GM21381 (cell line): ENCODE measurements at regions not wholly inside any gene's neighbourhood (a gene's known extent, or its start where the extent isn't known, plus 50 kb on each side); places are given as distances from the start of the nearest gene placed in this dataset.

Experiments used
- ATAC-seq: cut with Tn5 transposase; IDR thresholded peaks from one replicate; pipeline ENCODE4 v1.9.1; 2021; ENCODE audit warnings: mild to moderate bottlenecking, moderate library complexity; ENCODE audit not compliant: unreplicated experiment

DNA sequence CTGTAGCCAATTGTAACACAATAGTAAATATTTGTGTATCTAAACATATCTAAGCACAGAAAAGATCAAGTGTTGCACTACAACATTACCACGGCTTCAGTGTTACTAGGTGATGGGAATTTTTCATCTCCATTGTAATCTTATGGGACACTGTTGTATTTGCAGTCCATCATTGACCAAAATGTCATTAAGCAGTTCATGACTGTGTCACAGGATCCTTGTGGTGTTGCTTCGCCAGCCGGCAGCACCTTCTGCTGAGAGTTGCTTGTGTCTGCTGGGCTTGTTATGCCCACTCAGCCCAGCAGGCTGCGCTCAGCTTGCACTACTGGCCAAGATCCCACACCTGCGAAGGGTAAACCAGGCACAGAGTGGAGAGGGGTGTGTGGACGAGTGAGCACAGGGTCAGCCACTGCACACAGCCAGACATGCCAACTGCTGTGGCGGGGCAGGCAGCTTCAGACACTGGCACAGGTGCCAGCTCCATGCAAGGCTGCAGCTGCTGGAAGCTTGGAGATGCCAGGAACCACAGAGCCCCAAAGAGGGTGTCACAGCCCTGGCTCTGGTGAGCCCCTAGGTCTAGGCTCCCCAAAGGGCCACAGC is 273.7 kb downstream of the CETN3 start:
- ATAC-seq = no peak

DNA sequence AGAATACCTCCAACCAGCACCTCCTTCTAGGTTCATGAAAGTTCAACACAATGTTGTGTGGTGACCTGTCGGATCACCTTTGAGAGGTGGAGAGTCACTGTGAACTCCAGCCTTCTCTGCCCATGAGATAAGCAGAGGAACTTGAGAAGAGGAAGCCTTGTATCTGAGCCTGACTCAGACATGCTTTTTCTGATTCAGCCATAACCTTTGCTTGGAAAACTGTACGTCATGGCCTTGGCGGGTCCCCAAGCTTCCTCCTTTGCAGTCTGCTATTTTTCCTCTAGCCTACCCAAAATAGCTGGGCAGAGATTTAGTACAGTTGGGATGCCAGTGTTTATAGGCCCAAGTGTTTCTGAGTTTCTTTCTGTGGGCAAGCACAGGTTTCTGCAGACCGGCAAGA is 274.7 kb downstream of the CETN3 start:
- ATAC-seq = no peak

DNA sequence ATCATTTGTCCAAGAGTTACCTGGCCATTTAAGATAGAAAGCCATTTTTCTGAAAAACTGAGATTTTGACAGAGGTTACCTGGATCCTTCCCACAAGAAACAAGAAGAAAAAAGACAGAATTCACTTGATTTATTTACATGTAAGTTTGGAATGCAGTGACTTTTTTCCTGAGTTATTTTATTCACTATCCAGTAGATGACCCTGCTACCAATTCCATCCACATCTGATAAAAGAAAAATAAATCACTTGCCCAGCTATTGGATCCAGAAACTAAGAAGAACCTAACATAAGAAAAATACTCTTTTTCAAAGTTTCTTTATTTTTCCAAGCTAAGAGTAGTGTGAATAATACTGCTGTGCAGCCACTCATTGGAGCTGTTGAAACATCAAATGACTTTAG is 275.2 kb downstream of the CETN3 start:
- ATAC-seq = no peak

DNA sequence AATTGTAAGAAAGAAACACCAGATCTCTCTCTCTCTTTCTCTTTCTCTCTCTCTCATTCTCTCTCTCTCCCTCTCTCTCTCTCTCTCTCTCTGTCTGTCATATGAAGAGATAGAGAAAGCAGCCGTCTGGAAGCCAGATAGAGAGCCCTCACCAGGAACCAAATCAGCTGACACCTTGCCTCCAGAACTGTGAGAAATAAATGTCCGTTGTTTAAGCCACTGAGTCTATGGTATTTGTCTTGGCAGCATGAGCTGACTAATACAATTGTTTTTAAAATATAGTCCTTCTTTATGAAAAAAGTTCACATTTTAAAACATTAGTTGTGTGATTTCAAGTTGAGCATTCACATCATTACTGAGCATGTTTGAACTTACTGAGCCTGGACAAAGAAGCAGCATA is 275.6 kb downstream of the CETN3 start:
- no peak for ATAC-seq

GRCh38 chr5:90131383-90132133 is 278.0 kb downstream of the CETN3 start:
- ATAC-seq = no peak

DNA sequence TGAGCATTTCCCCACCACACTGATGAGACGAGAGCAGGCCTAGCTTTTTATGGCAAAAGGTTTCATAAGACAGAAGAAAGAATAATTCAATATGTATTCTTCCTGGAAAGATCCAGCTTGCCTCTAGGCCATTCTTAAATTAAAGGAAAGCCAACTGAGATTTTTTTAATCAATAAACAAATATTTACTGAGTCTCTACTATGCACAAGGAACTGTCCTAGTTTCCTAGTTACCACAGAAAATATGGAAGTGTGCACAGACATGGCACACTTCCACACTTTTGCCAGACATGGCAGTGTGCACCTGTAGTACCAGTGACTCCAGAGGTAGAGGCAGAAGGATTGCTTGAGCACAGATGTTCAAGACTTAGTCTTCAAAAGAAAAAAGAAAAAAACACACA is 281.0 kb downstream of the CETN3 start:
- ATAC-seq = no peak

DNA sequence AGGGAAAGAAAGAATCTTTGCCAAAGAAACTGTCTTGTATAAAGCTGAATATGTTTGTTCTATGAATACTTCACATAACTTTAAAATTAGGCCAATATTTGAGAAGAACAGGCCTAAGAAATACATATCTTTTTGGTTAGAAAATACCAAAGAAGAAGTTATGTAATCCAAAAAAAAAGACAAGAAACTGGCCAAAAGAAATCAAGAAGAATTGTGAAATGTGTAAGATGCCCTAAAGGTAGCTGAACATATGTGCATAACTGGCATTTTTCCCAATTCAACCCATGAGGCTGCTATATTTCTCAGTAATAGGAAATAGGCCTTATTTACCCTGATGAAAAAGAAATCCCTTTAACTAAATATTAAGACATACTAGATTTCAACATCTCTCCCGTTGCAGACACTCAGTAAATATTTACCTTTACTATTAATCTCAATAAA is 290.0 kb downstream of the CETN3 start:
- no peak for ATAC-seq

- no peak for ATAC-seq
Measured at GRCh38 chr5:90117005-90117404, 292.6 kb downstream of the CETN3 start.

DNA sequence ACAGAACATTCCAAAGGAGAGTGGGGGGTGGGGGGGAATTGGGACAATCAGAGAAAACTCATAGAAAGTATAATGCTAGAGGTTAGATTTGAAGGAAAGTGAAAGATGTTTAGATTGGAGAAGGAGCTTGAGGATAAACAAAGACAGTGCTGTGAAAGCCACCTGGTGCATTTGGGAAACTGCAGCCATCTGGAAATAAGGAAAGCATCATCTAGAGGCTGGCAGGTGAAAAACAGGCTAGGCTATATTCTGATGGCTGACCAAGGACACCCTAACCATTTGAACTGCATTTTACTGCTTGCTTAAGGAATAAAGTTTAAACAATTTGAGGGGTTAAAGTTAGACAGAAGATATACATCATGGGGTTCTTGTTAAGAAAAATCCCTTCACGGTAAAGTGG is 296.4 kb downstream of the CETN3 start:
- no peak for ATAC-seq

GRCh38 chr5:90112033-90112692 is 297.4 kb downstream of the CETN3 start:
- no peak for ATAC-seq

DNA sequence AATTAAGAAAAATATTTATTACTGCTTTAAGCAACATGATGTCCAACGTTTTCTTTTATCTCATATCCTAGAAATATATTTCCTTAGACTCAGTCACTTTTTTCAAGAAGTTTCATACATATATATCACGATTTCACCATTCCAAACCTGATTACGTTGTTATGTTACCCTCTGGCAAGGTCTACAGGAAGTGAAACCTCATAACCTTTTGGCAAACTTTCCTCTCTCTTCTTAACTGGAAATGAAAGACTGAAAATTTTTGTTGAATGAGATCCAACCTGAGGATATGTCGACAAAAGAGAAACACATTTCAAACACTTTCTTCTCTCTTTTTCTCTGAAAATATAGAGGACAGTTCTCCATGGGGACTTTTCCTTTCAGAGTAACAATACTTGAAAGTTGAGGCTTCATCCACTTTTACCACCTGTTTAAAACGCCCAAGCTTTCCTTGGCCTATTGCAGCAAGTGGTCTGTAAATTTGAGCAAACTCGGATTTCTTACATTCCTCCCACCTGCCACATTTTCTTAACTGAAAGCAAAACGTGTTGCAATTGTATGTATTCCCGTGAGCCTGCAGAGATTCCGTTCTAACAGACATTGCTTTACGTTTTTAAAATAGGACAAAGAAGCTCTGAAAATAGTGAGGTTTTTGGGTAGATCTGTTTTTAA is 298.1 kb downstream of the CETN3 start:
- ATAC-seq = no peak

DNA sequence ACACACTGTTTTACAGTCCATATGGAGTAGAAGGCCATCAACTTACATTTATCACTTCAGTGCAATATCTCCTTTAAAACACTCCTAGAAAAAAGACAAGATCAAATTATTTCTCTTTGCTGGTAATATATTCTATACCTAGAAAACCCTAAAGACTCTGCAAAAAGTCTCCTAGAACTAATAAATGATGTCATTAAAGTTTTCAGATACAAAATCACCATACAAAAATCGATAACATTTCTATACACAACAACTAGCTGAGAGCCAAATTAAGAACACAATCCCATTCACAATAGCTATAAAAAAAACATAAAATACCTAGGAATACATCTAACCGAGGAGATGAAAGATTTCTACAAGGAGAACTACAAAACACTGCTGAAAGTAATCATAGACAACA is 300.3 kb downstream of the CETN3 start:
- ATAC-seq = no peak

DNA sequence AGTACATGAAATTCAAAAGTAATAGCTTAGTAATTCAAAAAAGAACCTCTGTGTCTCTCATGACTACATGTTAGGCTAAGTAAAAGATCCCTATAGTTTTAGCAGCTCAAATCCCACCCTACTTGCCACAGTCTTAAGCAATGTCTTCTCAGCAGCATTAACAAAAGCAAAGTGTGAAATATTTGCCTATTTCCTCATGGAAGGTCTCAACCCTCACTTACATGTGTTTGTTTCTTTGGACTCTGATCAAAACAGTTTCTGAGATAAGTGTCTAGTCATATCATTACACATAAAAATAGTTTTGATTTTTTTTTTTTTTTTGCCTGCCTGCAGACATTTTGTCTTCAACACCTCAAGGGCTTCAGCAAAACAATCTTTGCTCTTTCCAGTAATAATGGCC is 310.5 kb downstream of the CETN3 start:
- no peak for ATAC-seq

GRCh38 chr5:90097082-90097477 is 312.5 kb downstream of the CETN3 start:
- ATAC-seq = no peak

GRCh38 chr5:90096415-90097081 is 313.0 kb downstream of the CETN3 start:
- ATAC-seq = no peak

DNA sequence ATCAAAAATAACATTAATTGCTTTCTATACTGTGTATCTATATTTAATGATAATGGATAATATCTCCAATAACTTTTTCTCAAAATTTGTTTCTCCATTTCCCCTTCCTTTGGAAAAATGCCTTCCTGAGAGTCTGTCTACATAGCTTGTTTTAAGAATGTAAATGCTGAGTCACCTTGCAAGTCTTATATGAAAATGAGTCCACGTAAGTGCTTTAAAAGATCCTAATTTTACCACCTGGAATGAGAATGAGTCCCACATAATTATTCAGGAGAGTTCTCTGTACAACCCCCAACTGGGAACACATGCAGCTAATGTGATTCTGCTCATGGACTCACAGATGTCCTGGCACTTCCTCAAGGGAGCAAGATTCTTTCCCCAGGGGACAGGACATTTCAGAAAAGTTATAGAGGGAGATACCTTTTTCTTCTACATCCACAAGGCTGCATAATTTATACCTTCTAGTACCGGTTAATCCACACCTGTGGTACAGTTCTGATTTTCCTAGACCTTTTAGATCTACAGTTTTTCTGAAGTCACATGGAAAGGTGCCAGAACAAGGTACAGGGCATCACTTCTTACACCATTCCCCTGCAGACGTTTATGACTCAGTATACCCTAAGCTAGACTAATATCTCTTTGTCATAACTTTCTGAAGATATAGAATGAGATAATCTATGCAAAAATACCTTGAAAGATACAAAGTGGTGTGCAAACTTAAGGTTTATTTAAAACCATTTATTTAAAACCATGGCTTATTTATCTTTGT is 314.1 kb downstream of the CETN3 start:
- no peak for ATAC-seq

DNA sequence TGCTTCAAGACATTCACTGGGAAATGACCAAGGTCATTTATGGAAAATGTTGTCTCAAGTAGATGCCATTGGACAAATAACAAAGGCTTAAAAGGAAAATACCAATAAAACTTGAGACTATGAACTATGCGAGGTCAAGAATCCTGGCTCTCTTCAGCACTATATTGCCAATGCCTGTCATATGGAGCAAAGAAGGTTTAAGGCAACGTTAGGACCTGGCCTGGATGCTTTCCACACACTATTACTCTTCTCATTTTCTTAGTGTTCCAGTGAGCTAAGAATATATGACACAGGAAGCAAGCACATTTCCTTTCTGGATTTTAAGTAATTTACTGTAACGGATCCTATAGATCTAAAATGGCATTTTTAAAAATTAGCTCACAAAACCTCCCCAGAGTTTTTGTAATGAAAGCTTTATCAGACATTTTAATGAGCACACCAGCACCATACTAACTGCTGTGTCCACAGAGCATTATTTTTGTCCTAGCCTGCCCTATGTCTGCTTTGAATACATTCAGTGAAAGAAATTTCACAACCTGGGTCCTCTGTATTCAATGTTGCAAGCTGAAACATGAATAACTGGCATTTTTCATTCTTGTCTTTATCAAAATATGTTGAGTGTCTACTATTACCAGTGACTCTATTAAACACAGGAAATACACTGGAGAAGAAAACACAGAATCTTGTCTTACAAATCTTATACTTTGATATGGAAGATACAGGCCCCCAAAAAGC is 315.6 kb downstream of the CETN3 start:
- no peak for ATAC-seq

- ATAC-seq = no peak
Measured at GRCh38 chr5:90092734-90093133, 316.8 kb downstream of the CETN3 start.

DNA sequence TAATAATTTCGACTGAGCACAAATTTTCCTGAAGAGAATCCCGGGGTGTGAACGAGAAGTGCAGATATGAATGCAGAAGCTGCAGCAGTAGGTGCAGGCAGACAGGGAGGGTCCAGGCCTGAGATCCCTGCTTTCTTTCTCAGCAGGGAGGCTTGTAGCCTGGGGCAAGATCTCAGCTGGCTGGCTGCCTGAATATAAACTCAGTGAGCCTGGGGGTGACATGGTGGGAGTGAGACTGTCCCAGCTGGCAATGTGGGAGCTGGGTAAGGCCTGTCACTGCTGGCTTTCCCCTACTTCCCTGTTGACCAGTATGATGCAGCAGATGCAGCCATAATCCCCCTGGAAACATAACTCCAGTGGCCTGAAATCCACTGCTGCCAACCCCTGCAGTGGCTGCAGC is 325.2 kb downstream of the CETN3 start:
- no peak for ATAC-seq
